ENCODE measurements at regions not wholly inside any gene's neighbourhood (a gene's known extent, or its start where the extent isn't known, plus 50 kb on each side); places are given as distances from the start of the nearest gene placed in this dataset.

DNA sequence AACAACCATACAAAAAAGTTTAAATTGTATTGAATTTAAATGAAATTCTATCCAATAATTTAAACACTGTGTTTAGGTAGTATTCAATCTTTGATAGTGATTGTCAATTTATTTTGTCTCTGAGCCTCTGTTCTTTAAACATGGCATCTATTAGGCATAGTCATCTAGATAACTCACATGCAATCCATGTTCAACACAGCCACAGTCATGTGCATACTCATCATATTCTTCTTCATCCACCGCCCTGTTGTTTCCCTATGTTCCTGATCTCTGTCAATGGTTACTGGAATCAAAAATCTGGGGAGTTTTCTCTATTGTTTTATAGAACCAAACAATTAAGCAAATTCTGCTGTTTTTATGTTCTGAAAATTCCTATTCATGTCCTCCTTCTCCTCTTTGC lies 521.1 kb upstream of the DAB2 start:
- DNase-seq (ENCODE audit: low read depth, low spot score): no peak
- TF ChIP-seq, protein P1, sequence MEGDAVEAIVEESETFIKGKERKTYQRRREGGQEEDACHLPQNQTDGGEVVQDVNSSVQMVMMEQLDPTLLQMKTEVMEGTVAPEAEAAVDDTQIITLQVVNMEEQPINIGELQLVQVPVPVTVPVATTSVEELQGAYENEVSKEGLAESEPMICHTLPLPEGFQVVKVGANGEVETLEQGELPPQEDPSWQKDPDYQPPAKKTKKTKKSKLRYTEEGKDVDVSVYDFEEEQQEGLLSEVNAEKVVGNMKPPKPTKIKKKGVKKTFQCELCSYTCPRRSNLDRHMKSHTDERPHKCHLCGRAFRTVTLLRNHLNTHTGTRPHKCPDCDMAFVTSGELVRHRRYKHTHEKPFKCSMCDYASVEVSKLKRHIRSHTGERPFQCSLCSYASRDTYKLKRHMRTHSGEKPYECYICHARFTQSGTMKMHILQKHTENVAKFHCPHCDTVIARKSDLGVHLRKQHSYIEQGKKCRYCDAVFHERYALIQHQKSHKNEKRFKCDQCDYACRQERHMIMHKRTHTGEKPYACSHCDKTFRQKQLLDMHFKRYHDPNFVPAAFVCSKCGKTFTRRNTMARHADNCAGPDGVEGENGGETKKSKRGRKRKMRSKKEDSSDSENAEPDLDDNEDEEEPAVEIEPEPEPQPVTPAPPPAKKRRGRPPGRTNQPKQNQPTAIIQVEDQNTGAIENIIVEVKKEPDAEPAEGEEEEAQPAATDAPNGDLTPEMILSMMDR (IDR thresholded peaks at IDR 0.05; ENCODE audit: insufficient read depth, low read length, missing control alignments): no peak
- ChIA-PET POLR2A (no interaction called here), CTCF (interaction anchor here (1.0 to 1.2 kb wide), 2 partner anchors 14 to 743 kb away, joined by 3 read pairs; no protein-coding TSS in a partner anchor)
- no peak overlapping the region for H3K4me3 ChIP-seq (ENCODE audit: low read depth, low read length)

GRCh38 chr5:39943811-39944210 lies 519.0 kb upstream of the DAB2 start:
- no peak for DNase-seq (ENCODE audit: low read depth, low spot score)
- ChIA-PET CTCF (no interaction called here), POLR2A (no interaction called here)
- TF ChIP-seq, protein P1 (IDR thresholded peaks at IDR 0.05; ENCODE audit: insufficient read depth, low read length, missing control alignments): no peak
- no peak overlapping the region for H3K4me3 ChIP-seq (ENCODE audit: low read depth, low read length)

- DNase-seq (ENCODE audit: low read depth, low spot score): no peak
- H3K4me3 ChIP-seq (ENCODE audit: low read depth, low read length): no peak overlapping the region
- POLR2A ChIA-PET: no interaction called here
- CTCF ChIA-PET: interaction anchor here (1.2 to 2.9 kb wide), 2 partner anchors 227 to 793 kb away, joined by 4 to 12 read pairs; no protein-coding TSS in a partner anchor
- TF ChIP-seq, protein P1 (IDR thresholded peaks at IDR 0.05; ENCODE audit: insufficient read depth, low read length, missing control alignments): no peak
Observed at GRCh38 chr5:39942606-39943005, 517.8 kb upstream of the DAB2 start.

DNA sequence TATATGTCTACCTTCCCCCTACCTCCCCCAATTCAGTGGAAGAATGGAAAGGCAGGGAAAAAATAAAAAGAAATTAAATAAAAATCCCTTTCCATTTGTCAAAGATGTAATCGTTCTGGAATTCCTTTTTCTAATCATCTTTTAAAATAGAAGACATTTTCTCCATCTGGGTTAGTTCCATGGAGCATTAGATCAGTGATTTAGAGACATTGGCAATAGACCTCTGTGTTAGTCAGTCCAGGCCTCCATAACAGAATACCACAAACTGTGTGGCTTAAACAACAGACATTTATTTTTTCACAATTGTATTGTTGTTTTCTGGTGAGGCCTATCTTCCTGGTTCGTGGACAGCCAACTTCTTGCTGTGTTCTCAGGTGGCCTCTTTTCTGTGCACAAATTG lies 516.6 kb upstream of the DAB2 start:
- no peak for DNase-seq (ENCODE audit: low read depth, low spot score)
- no peak overlapping the region for H3K4me3 ChIP-seq (ENCODE audit: low read depth, low read length)
- TF ChIP-seq, protein P1 (IDR thresholded peaks at IDR 0.05; ENCODE audit: insufficient read depth, low read length, missing control alignments): no peak
- ChIA-PET POLR2A (no interaction called here), CTCF (interaction anchor here (2.9 kb wide), 1 partner anchor 226 kb away, joined by 12 read pairs; no protein-coding TSS in a partner anchor)

DNA sequence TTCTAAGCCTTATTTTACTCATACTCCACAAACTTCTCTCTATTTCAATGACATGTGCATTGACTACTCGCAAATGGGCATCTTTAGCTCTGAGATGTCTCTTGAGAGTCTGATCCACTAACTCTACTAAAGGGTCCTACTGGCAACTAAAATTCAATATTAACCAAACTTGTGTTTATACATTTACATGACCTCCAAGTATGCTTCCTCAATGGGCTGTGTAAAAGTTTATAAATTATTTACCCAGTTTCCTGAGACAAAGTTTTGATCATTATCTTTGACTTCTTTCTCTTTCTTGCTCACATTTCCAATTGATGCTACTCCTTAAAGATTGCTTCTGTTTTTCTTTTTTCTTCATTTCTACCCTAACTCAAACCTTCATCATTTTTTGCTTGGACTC lies 510.1 kb upstream of the DAB2 start:
- CTCF ChIA-PET: no interaction called here
- TF ChIP-seq, protein P1 (IDR thresholded peaks at IDR 0.05; ENCODE audit: insufficient read depth, low read length, missing control alignments): no peak
- DNase-seq (ENCODE audit: low read depth, low spot score): no peak
- H3K4me3 ChIP-seq (ENCODE audit: low read depth, low read length): no peak overlapping the region
- POLR2A ChIA-PET: no interaction called here

DNA sequence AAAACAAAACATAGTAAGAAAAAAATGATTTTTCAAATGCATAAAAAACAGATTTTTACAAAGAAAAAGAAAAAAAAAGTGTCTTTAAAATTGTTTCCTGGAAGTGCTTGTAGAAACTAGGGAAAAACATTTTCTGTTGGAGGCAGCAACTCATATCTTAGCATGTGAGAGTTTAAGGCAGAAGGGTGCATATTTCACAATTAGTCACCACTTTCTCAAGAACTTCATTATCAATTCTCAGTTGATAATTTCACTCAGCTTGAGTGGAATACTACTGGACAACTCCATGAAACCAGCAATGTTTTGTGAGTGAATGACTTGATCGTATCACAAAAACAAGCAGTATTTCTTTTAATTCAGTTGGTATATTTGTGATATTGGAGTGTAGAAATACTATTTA lies 508.3 kb upstream of the DAB2 start:
- TF ChIP-seq, protein P1 (IDR thresholded peaks at IDR 0.05; ENCODE audit: insufficient read depth, low read length, missing control alignments): no peak
- CTCF ChIA-PET: interaction anchor here (2.0 kb wide), 1 partner anchor 16 kb away, joined by 8 read pairs; no protein-coding TSS in a partner anchor

More for the DNA sequence above, 508.3 kb upstream of the DAB2 start:
- POLR2A ChIA-PET: no interaction called here
- no peak overlapping the region for H3K4me3 ChIP-seq (ENCODE audit: low read depth, low read length)
- no peak for DNase-seq (ENCODE audit: low read depth, low spot score)
